ENCODE measurements at regions not wholly inside any gene's neighbourhood (a gene's known extent, or its start where the extent isn't known, plus 50 kb on each side); places are given as distances from the start of the nearest gene placed in this dataset.

DNA sequence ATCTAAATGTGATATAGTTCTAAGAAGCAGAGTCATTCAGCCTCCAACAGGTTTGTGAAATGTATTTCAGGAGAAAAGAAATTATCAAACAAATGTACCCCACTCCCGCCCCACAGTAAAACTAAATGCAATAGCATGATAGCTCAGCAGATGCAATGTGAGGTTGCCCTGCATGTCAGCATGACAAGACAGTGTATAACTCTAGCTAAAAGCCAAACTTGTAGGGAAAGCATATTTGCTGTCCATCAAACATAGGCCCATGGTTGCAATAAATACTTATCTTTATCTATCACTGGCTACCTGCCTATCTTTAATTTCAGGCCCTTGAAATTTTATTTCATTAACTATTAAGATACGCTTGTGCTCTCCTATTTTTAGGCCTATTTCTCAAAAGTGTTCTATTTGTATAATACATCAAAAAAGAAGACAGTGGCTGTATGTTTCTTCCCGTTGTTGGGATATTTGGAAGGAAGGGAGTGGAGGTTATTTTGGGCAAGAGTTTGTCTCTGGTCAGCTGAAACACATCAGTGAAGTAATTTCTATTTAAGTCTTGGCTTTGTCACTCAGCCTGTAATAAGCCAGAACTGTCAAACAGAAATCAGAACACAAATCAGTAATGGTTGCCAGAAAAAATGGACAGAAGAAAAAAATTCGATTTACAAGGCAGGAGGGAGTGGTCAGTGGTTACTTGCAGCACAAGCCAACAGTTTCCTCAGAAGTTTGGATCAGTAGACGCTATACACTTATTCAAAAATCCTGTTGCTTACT lies 307.4 kb upstream of the ADGRL2 start:
- Histone ChIP-seq H3F3A (ENCODE audit: insufficient read depth, low read length) (no peaks in the 10 kb centered on the region), H3K4me3 (ENCODE audit: low read length) (no peak overlapping the region), H3K27ac (ENCODE audit: low read length) (no peak overlapping the region), H3K36me3 (replicated peaks; ENCODE audit: insufficient read depth, low read length) (no peaks in the 10 kb centered on the region), H2AFZ (ENCODE audit: low read length) (no peak overlapping the region), H3K9me2 (replicated peaks; ENCODE audit: insufficient read depth, low read length) (no peaks in the 10 kb centered on the region), H3K79me2 (ENCODE audit: low read length) (no peaks in the 10 kb centered on the region), H3K4me1 (ENCODE audit: low read length) (no peaks in the 10 kb centered on the region), H3K4me2 (ENCODE audit: low read depth, low read length) (no peak overlapping the region), H3K27me3 (replicated peaks; ENCODE audit: insufficient read depth, low read length) (no peaks in the 10 kb centered on the region), H4K20me1 (ENCODE audit: insufficient read depth, low read length) (no peaks in the 10 kb centered on the region), H3K9me3 (replicated peaks; ENCODE audit: insufficient read depth, low read length) (0 out of 2 replicates have a peak, but pooled peaks cover 2% of the 10 kb centered on the region), H3K9ac (ENCODE audit: low read length) (no peak overlapping the region)
- no peak for TF ChIP-seq CTCF (IDR thresholded peaks at IDR 0.05; ENCODE audit: low read length)
- TF ChIP-seq EZH2phosphoT487 (IDR thresholded peaks at IDR 0.05; ENCODE audit: low read length), result no peak
- no peak for TF ChIP-seq EZH2 (optimal IDR thresholded peaks at IDR 0.05; ENCODE audit: low read depth, low read length)
- DNase-seq, result no peak

DNA sequence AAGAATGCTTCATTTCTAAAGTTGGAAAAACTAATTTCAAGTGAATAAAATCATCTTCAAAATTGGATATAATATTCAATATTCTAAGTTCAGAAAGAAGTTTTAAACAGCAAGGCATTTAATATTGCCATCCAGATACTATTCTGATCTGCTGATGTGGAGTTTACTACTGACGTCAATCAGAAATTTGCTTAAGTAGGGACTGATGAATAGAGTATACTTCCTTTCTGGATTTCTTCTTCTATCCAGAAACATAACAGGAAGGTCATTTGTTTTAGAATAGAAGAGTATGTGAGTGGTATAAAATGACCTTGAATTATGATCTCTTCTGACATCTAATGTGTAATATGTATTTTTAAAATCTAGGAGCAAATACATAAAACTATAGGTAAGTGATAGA lies 308.1 kb upstream of the ADGRL2 start:
- Histone ChIP-seq H3K9me3 (replicated peaks; ENCODE audit: insufficient read depth, low read length) (peaks cover 2% of the 10 kb centered on the region; the same call in 1 of the 2 replicates), H3K79me2 (ENCODE audit: low read length) (no peaks in the 10 kb centered on the region), H3K4me2 (ENCODE audit: low read depth, low read length) (no peak overlapping the region), H3K27me3 (replicated peaks; ENCODE audit: insufficient read depth, low read length) (no peaks in the 10 kb centered on the region), H3K4me3 (ENCODE audit: low read length) (no peak overlapping the region), H3K4me1 (ENCODE audit: low read length) (no peaks in the 10 kb centered on the region), H3K9ac (ENCODE audit: low read length) (no peak overlapping the region), H4K20me1 (ENCODE audit: insufficient read depth, low read length) (no peaks in the 10 kb centered on the region), H3F3A (ENCODE audit: insufficient read depth, low read length) (no peaks in the 10 kb centered on the region), H2AFZ (ENCODE audit: low read length) (no peak overlapping the region), H3K27ac (ENCODE audit: low read length) (no peak overlapping the region), H3K36me3 (replicated peaks; ENCODE audit: insufficient read depth, low read length) (no peaks in the 10 kb centered on the region), H3K9me2 (replicated peaks; ENCODE audit: insufficient read depth, low read length) (no peaks in the 10 kb centered on the region)
- DNase-seq, result no peak
- TF ChIP-seq CTCF (IDR thresholded peaks at IDR 0.05; ENCODE audit: low read length) (no peak), EZH2phosphoT487 (IDR thresholded peaks at IDR 0.05; ENCODE audit: low read length) (no peak), EZH2 (optimal IDR thresholded peaks at IDR 0.05; ENCODE audit: low read depth, low read length) (no peak)

- Histone ChIP-seq H3K9me3 (replicated peaks; ENCODE audit: insufficient read depth, low read length) (peaks cover 2% of the 10 kb centered on the region; the same call in 1 of the 2 replicates), H3K79me2 (ENCODE audit: low read length) (no peaks in the 10 kb centered on the region), H3K36me3 (replicated peaks; ENCODE audit: insufficient read depth, low read length) (no peaks in the 10 kb centered on the region), H3K4me1 (ENCODE audit: low read length) (no peaks in the 10 kb centered on the region), H3K9ac (ENCODE audit: low read length) (no peak overlapping the region), H3F3A (ENCODE audit: insufficient read depth, low read length) (no peaks in the 10 kb centered on the region), H3K4me2 (ENCODE audit: low read depth, low read length) (no peak overlapping the region), H3K4me3 (ENCODE audit: low read length) (no peak overlapping the region), H3K27me3 (replicated peaks; ENCODE audit: insufficient read depth, low read length) (no peaks in the 10 kb centered on the region), H4K20me1 (ENCODE audit: insufficient read depth, low read length) (no peaks in the 10 kb centered on the region), H3K27ac (ENCODE audit: low read length) (no peak overlapping the region), H2AFZ (ENCODE audit: low read length) (no peak overlapping the region), H3K9me2 (replicated peaks; ENCODE audit: insufficient read depth, low read length) (no peaks in the 10 kb centered on the region)
- DNase-seq, result no peak
- TF ChIP-seq EZH2 (optimal IDR thresholded peaks at IDR 0.05; ENCODE audit: low read depth, low read length) (no peak), EZH2phosphoT487 (IDR thresholded peaks at IDR 0.05; ENCODE audit: low read length) (no peak), CTCF (IDR thresholded peaks at IDR 0.05; ENCODE audit: low read length) (no peak)
These were observed 310.1 kb upstream of the ADGRL2 start for GRCh38 chr1:81490614-81491013.

Measured in MM.1S (cell line).